T follicular helper cell (primary cell): ENCODE measurements at regions not wholly inside any gene's neighbourhood (a gene's known extent, or its start where the extent isn't known, plus 50 kb on each side); places are given as distances from the start of the nearest gene placed in this dataset.

Source experiments
- DNase-seq: peaks from one replicate; pipeline ENCODE4 v3.0.0-alpha.2; 2020; ENCODE audit warnings: low read depth

- no peak for DNase-seq
Observed at GRCh38 chr3:5304789-5305683, 117.5 kb downstream of the EDEM1 start.

GRCh38 chr3:5305684-5305989 lies 118.1 kb downstream of the EDEM1 start:
- DNase-seq: no peak

- DNase-seq: no peak
Observed at GRCh38 chr3:5309171-5309570, 121.7 kb downstream of the EDEM1 start.

- no peak for DNase-seq
Observed at GRCh38 chr3:5309602-5310001, 122.1 kb downstream of the EDEM1 start.

GRCh38 chr3:5310509-5310908 lies 123.0 kb downstream of the EDEM1 start:
- DNase-seq: no peak

DNA sequence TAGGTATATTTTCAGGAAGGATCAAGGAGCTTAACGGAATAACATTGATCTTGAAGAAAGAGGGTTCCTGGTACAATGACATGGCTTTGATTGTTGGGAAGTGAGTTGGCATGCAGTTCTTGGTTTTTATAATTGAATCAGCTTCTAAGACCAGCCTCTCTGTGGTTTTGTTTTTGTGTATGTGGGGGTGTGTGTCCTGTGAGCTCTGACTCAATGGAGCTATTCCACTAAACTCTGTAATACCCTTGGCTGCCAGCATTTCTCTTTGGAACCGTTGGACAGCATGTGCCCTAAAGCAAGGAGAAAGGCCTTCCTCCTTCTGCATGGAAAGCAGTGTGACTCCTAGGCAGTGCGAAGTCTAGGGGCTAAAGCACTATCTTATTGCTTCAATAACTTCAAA lies 124.8 kb downstream of the EDEM1 start:
- no peak for DNase-seq

DNA sequence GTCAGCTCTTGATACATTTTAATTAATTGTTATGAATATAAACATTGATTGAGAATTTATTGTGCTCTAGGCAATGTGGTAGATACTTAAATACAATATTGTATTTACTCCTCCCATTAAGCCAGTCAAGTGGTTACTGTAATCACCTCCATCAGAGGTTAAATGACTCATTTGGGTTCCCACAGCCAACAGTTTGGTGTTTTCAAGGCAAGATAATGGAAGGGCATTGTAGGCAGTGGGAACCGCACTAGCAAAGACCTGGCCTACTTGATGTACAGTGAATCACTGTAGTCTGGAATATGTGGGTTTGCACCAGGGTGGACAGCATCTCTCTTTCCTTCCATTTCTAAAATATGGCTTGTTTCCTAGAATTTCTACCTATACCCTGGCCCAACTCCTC lies 127.4 kb downstream of the EDEM1 start:
- DNase-seq: no peak

GRCh38 chr3:5317557-5317956 lies 130.1 kb downstream of the EDEM1 start:
- DNase-seq: no peak

DNA sequence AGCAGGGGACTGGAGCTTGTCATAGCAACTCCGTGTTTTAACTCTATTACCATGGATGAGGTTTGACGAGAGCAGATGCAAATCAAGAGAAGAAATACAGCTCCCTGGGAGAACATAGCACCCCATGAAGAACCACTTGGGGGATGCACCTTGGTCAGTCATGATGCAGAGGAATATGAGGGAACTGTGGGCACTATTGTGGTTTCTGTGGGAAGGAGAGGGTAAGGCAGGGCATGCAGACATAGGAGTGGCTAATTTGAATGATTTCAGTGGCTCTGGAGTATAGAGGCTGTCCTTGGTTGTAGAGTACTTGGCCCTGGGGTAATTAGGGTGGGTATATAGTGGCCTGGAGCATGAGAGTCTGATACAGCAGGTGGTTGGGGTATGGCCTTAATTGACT lies 131.9 kb downstream of the EDEM1 start:
- no peak for DNase-seq

GRCh38 chr3:5321666-5322340 lies 134.3 kb downstream of the EDEM1 start:
- no peak for DNase-seq

GRCh38 chr3:5324780-5325179 lies 137.3 kb downstream of the EDEM1 start:
- no peak for DNase-seq

DNA sequence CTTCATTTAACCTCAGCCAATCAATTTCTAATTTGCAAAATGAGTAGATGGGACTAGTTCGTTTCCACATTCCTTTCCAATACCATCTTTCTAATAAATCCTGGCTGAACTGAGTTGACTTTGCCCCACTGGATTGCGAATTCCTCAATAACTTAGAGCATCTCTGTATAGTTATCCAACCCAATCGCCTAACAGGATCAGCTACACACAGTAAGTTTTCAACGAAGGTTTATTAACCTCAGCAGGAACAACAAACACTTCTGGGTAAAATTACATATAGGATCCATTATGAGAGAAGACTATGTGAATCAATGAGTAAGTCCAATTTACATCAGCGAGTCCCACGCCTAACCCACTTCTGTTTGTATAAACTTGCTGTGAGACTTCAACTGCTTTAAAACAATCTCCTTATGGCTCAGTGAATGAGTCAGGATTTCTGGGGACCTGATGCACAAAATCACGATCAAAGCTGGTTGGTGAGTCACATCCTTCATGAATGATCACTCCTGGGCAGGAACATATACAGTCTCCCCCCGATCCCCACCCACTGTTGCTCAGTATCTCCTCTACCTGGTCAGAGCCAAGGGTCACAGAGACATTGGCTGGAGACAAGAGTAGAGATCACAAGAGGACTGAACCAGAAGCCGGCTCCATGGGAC lies 142.8 kb downstream of the EDEM1 start:
- no peak for DNase-seq

DNA sequence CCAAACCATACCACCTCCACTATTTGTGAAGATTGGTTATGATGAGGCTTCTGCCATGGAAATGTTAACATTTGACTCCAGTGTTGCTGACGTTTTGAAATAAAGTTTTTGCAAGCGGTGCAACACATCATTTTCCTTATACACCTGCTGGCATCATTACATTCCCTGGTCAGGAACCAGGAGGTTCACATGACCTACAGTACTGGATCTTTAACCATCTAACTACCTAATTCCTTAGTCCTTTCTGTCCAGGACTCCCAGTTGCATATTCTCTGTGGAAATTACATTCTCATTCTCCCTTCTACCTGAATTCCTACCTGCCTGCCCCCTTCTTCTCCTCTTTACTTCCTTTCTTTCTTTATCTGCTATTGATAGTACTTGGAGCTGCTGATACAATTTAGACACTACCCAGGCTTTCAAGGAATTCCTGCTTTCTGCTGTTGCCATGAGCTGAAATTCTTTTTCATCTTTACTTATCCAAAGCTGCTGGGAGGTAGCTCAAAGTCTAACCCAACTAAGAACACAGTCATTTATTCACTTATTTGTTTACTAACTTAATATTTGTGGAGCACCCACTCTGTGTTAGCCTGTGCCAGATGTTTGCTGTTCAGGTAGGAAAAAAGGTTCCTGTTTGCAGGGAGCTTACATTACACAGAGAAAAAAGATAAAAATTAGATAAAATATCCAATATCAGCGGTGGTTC lies 144.2 kb downstream of the EDEM1 start:
- no peak for DNase-seq

GRCh38 chr3:5332270-5332956 lies 144.9 kb downstream of the EDEM1 start:
- DNase-seq: no peak

GRCh38 chr3:5339967-5340535 lies 152.5 kb downstream of the EDEM1 start:
- DNase-seq: no peak

GRCh38 chr3:5341610-5342009 lies 154.1 kb downstream of the EDEM1 start:
- no peak for DNase-seq

- no peak for DNase-seq
Observed at GRCh38 chr3:5343459-5343858, 156.0 kb downstream of the EDEM1 start.

DNA sequence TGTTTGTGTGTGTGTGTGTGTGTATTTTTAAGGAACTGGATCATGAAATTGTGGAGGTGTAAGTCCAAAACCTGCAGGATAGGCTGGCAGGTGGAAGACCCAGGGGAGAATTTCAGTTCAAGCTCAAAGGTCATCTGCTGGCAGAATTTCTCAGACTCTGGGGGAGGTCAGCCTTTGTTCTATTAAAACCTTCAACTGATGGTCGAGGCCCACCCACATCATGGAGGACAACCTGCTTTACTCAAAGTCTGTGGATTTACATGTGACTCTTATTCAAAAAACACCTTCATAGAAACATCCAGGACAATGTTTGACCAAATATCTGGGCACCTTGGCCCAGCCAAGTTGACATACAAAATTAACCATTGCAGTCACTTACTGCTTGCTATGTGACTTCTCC lies 157.2 kb downstream of the EDEM1 start:
- no peak for DNase-seq

DNA sequence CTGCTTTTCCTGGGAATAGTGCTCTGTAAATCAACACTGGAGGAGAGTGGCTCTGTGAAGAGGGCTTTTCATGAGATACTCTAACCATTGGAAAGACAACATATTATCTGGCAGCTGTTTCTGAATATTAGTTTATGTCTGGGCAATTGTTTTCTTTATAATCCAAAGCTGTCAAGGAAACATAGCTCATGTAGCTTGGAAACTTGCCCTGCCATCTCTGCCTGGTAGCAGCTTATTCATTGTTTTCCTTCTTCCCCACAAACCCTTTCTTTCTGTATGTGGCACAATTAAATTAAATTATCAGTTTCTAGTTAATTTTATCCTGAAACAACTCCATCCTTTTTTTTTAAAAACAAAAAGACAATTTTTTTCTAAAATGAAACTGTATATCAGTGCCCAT lies 160.0 kb downstream of the EDEM1 start:
- DNase-seq: no peak

GRCh38 chr3:5348229-5348902 lies 160.9 kb downstream of the EDEM1 start:
- no peak for DNase-seq

- DNase-seq: no peak
Observed at GRCh38 chr3:5349343-5349742, 161.8 kb downstream of the EDEM1 start.
